NCI-H510A treated with DMSO at 0.1 percent for 48 hours (cell line): ENCODE measurements at regions not wholly inside any gene's neighbourhood (a gene's known extent, or its start where the extent isn't known, plus 50 kb on each side); places are given as distances from the start of the nearest gene placed in this dataset.

Experiments
- DNase-seq: peaks from one replicate; lab custom pipeline; 2025; lab: John Stamatoyannopoulos, UW

- DNase-seq: no peak
Measured at GRCh38 chr5:7955476-7955875, 86.5 kb downstream of the MTRR start.

GRCh38 chr5:7957329-7957728 lies 88.4 kb downstream of the MTRR start:
- DNase-seq: no peak

- no peak for DNase-seq
Measured at GRCh38 chr5:7960142-7960541, 91.2 kb downstream of the MTRR start.

- DNase-seq: no peak
Measured at GRCh38 chr5:7961540-7961939, 92.6 kb downstream of the MTRR start.

GRCh38 chr5:7970816-7971215 lies 101.9 kb downstream of the MTRR start:
- no peak for DNase-seq

- DNase-seq: no peak
Measured at GRCh38 chr5:7976411-7977190, 107.7 kb downstream of the MTRR start.

- DNase-seq: no peak
Measured at GRCh38 chr5:7978114-7978513, 109.2 kb downstream of the MTRR start.

- DNase-seq: no peak
Measured at GRCh38 chr5:7978991-7979390, 110.0 kb downstream of the MTRR start.

GRCh38 chr5:7980881-7981280 lies 111.9 kb downstream of the MTRR start:
- DNase-seq: no peak

- no peak for DNase-seq
Measured at GRCh38 chr5:7983433-7983832, 114.5 kb downstream of the MTRR start.

- no peak for DNase-seq
Measured at GRCh38 chr5:7991125-7991821, 122.3 kb downstream of the MTRR start.

GRCh38 chr5:7995688-7996294 lies 126.8 kb downstream of the MTRR start:
- no peak for DNase-seq

- DNase-seq: no peak
Measured at GRCh38 chr5:8005416-8005815, 136.5 kb downstream of the MTRR start.

- DNase-seq: no peak
Measured at GRCh38 chr5:8012131-8012977, 143.4 kb downstream of the MTRR start.

- DNase-seq: no peak
Measured at GRCh38 chr5:8013948-8014710, 145.2 kb downstream of the MTRR start.

GRCh38 chr5:8019719-8020218 lies 150.8 kb downstream of the MTRR start:
- DNase-seq: no peak

GRCh38 chr5:8020861-8021514 lies 152.0 kb downstream of the MTRR start:
- no peak for DNase-seq

GRCh38 chr5:8028243-8028642 lies 159.3 kb downstream of the MTRR start:
- no peak for DNase-seq

GRCh38 chr5:8033261-8033660 lies 164.3 kb downstream of the MTRR start:
- DNase-seq: no peak

- no peak for DNase-seq
Measured at GRCh38 chr5:8034852-8035251, 165.9 kb downstream of the MTRR start.

GRCh38 chr5:8048920-8049319 lies 180.0 kb downstream of the MTRR start:
- no peak for DNase-seq
